Neural cell (in vitro differentiated cells): ENCODE measurements at regions not wholly inside any gene's neighbourhood (a gene's known extent, or its start where the extent isn't known, plus 50 kb on each side); places are given as distances from the start of the nearest gene placed in this dataset.

Experiments
- CTCF ChIP-seq: fragments of 450-650 bp; IDR thresholded peaks from 2 replicates; pipeline ENCODE4 v1.5.1; 2014; ENCODE audit warnings: antibody characterized with exemption, mild to moderate bottlenecking, moderate library complexity; ENCODE audit not compliant: poor library complexity, severe bottlenecking
- POLR2AphosphoS5 ChIP-seq: IDR thresholded peaks from 2 replicates; pipeline ENCODE4 v1.6.1; 2012
- RAD21 ChIP-seq: fragments of 450-650 bp; conservative IDR thresholded peaks from 2 replicates; pipeline ENCODE4 v1.6.1; 2014; ENCODE audit warnings: antibody characterized with exemption, mild to moderate bottlenecking, moderate library complexity
- REST ChIP-seq: IDR thresholded peaks from 2 replicates; pipeline ENCODE4 v1.6.1; 2012; ENCODE audit warnings: borderline replicate concordance

GRCh38 chr18:51486735-51487366 lies 289.4 kb upstream of the MEX3C start:
- TF ChIP-seq REST (no peak), RAD21 (no peak), CTCF (no peak), POLR2AphosphoS5 (no peak)
